Activated CD4-positive, alpha-beta T cell treated with anti-CD3 and anti-CD28 coated beads, Interleukin-2, amount 10 ng/mL, durations not matched to agents 24 days and 14 days (primary cell): ENCODE measurements at regions not wholly inside any gene's neighbourhood (a gene's known extent, or its start where the extent isn't known, plus 50 kb on each side); places are given as distances from the start of the nearest gene placed in this dataset.

ENCODE experiments used
- DNase-seq: peaks from one replicate; pipeline ENCODE4 v3.0.0; 2022
- H3K27ac Mint-ChIP-seq: one replicate; pipeline ENCODE4 v1.8.0; 2022; ENCODE audit warnings: mild to moderate bottlenecking, mixed read lengths
- H3K27me3 Mint-ChIP-seq: one replicate; pipeline ENCODE4 v1.8.0; 2022; ENCODE audit warnings: mixed read lengths
- H3K36me3 Mint-ChIP-seq: one replicate; pipeline ENCODE4 v1.8.0; 2022; ENCODE audit warnings: low read depth, mild to moderate bottlenecking, mixed read lengths
- H3K4me1 Mint-ChIP-seq: one replicate; pipeline ENCODE4 v1.8.0; 2021; ENCODE audit warnings: mixed read lengths
- H3K4me3 Mint-ChIP-seq: one replicate; pipeline ENCODE4 v1.8.0; 2022; ENCODE audit warnings: mild to moderate bottlenecking, moderate library complexity, mixed read lengths
- H3K9me3 Mint-ChIP-seq: one replicate; pipeline ENCODE4 v1.8.0; 2021; ENCODE audit warnings: mixed read lengths
- intact Hi-C: fragments of 100-400 bp; cut with micrococcal nuclease; formaldehyde crosslinking; loops from one replicate; pipeline ENCODE4 v1.15.1; 2023

DNA sequence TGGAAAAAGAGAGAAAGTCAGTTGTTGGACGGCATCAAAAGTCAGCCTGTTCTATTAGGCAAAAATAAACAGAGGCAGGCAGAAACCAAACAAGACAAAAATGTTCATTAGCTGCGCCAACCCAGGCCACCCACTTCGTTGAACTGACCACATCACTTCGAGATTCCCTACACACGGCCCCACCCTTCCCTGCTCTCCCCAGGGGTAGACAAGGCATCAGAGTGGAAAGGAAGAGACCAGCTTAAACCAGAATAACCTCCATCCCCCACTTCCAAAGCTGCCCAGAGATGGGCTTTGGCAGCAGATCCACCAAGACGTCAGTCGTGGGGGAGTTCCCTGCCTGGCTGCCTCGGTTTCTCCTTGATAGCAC lies 204.6 kb upstream of the TSHZ3 start:
- Mint-ChIP-seq H3K4me1 (no peaks in the 10 kb centered on the region), H3K9me3 (peaks cover 4% of the 10 kb centered on the region), H3K27me3 (no peaks in the 10 kb centered on the region), H3K36me3 (no peaks in the 10 kb centered on the region), H3K4me3 (no peak overlapping the region), H3K27ac (no peak overlapping the region)
- DNase-seq: no peak
- intact Hi-C loops: no loop called here

DNA sequence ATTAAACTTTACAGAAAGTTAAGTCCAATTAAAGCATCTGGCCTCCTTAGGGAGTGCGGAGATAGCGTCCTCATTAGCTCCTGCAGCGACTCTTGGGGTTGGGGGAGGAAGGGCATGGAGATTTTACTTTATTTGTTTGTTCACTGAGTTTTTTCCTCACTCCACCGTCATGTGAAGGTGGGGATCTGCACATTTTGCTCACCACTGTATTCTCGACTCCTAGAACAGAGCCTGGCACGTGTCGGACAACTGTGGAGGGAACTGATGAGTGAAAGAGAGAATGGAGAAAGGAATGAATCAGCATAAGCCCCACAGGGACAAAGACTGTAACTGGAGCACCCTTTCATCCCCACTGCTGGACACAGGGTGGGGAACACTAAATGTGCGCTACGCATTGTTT lies 205.1 kb upstream of the TSHZ3 start:
- Mint-ChIP-seq H3K4me1 (no peaks in the 10 kb centered on the region), H3K36me3 (no peaks in the 10 kb centered on the region)

DNA sequence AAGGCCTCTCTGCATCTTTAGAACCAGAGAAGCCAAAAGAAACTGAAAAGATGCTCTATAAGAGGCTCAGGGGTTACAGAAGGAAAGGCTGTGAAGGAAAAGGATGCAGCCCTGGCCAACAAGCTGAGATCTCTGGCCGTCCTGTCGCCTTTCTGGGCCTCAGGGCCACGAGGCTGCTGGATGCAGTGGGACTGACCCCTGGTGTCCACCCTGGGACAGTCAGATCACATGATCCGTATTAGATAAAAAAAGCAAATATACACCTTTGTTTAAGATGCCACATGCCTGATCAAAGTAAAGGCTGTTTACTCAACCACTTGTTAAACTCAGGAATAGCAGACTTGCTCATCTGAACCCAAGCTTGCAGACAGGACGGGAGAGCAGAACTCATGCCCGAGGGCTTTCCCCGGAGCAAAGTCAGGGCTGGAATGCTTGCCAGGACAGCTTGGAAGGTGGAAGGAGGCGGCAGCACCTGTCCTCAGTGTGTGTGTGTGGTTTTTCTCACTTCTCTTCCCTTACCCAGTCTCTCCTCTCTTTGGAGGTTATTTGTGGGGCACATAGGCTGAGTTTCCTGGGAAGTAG lies 206.5 kb upstream of the TSHZ3 start:
- no peaks in the 10 kb centered on the region for H3K36me3 Mint-ChIP-seq
- H3K4me3 Mint-ChIP-seq: no peak overlapping the region
- no peaks in the 10 kb centered on the region for H3K4me1 Mint-ChIP-seq
- no peak overlapping the region for H3K27ac Mint-ChIP-seq
- intact Hi-C loops: no loop called here
- no peak for DNase-seq
- peaks cover 10% of the 10 kb centered on the region for H3K9me3 Mint-ChIP-seq
- H3K27me3 Mint-ChIP-seq: no peaks in the 10 kb centered on the region

More for the DNA sequence above, 205.1 kb upstream of the TSHZ3 start:
- no peak for DNase-seq
- no peaks in the 10 kb centered on the region for H3K27me3 Mint-ChIP-seq
- H3K27ac Mint-ChIP-seq: no peak overlapping the region
- no peak overlapping the region for H3K4me3 Mint-ChIP-seq
- H3K9me3 Mint-ChIP-seq: peaks cover 4% of the 10 kb centered on the region
- intact Hi-C loops: no loop called here

DNA sequence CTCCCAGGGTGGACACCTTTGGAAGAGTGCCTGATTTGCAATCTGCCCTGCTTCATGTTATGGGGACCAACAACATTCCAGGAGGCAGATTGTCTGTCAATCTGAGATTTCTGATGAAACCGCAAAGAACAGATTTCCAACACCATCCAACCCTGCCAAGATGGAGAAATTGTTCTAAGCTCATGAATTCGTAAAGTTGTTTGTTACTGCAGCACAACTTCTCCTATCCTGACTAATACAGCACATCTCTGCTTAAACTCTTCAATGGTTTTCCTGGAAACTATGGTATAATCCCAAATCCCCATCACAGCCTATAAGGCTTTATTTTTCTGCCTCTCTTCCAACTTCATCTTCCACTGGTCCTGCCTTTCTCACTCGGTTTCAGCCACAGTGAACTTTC lies 210.3 kb upstream of the TSHZ3 start:
- Mint-ChIP-seq H3K36me3 (no peaks in the 10 kb centered on the region), H3K9me3 (peaks cover 23% of the 10 kb centered on the region), H3K27me3 (no peaks in the 10 kb centered on the region), H3K27ac (no peak overlapping the region), H3K4me3 (no peak overlapping the region), H3K4me1 (no peaks in the 10 kb centered on the region)
- no peak for DNase-seq
- intact Hi-C loops: no loop called here

DNA sequence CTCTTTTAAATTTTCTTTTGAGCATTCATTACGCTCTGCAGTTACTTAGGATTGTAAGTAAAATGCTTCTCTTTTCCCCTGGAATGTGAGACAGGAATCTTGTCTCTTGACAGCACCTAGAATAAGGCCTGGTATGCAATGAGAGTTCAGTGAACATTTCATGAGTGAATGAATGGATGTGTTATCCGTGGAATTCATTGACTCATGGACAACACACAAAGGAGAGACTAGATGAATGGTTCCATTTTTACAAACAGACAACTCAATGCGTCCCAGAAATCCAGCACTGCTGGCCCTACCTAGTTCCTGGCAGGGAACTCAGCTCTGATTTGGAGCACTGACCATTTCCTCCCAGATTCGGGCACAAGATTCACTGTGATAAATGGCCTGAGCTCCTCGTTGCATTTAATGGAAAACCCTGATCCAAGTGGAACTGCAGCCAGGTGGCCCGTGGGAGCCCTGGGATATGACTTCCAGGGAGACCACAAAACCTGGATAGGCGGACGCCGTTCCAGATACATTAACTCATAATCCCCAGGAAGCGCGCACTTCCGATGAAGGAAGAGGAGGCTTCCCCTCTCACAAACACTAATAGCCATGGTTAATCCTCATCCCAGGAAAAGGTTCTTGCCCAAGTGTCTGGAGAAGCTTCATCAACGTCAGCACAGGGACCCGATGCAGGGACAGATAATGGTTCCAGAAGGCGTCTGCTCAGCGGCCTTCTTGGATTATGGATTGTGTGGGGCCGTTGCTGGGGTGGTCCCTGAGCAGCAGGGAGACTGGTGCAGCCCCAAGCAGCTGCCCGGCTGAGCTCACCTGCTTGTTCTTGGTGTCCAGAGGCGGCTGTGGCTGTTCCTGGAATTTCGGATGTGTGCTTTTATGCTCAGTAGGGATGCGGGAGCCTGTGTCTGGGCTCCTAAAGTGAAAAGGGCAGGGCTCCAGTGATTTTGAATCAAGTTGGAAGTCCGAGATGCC lies 211.1 kb upstream of the TSHZ3 start:
- no peaks in the 10 kb centered on the region for H3K36me3 Mint-ChIP-seq
- no peak for DNase-seq
- intact Hi-C loops: no loop called here

DNA sequence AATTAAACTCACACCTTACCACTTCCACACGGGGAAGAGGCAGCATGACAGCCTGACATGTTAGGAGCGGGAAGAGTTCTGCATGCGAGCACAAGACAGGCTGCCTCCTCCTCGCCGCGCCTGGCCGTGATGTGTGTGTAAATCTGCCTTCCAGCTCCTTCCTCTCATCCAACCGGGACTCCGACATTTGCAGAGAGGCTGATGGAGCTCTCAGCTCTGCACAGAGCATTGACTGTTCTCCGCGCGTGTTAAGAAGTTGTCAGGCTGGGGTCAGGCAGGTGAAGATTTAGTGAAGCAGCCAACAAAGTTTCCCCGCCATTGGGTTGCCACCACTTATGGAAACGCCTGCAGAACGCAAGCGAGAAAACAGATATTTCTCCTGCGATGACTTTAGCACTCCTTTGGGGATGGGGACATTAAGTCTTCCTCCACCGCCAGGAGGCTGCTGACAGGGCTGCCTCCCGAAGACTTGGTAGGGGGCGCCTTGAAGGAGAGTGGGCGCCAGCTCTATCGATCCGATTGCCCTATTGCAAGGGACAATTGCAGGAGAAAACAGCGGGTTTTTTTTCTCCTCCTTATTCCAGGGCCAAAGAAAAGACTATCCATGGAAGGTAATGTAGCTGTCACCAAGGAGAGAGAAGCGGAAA lies 213.9 kb upstream of the TSHZ3 start:
- Mint-ChIP-seq H3K4me3 (no peak overlapping the region), H3K9me3 (peaks cover 21% of the 10 kb centered on the region), H3K27ac (no peak overlapping the region), H3K36me3 (no peaks in the 10 kb centered on the region), H3K4me1 (no peaks in the 10 kb centered on the region), H3K27me3 (no peaks in the 10 kb centered on the region)
- DNase-seq: no peak
- intact Hi-C loops: no loop called here

More for the DNA sequence above, 211.1 kb upstream of the TSHZ3 start:
- Mint-ChIP-seq H3K9me3 (peaks cover 23% of the 10 kb centered on the region), H3K27ac (no peak overlapping the region), H3K4me1 (no peaks in the 10 kb centered on the region), H3K4me3 (no peak overlapping the region), H3K27me3 (no peaks in the 10 kb centered on the region)

DNA sequence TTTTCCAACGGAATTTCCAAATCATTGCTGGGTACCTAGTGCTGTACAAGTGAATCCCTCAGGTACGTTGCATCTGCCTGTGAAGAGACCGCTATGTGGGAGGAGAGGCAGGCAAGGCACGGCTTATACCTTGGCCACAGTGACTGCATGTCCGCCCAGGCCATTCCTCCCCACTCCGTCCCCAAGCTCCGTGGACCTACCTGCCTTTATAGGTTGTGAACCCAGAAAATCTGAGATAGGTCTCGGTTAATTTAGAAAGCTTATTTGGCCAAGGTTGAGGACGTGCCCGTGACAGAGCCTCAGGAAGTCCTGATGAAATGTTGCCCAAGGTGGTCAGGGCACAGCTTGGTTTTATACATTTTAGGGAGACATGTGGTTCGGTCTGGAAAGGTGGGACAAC lies 218.5 kb upstream of the TSHZ3 start:
- Mint-ChIP-seq H3K4me1 (no peaks in the 10 kb centered on the region), H3K27ac (no peak overlapping the region), H3K36me3 (no peaks in the 10 kb centered on the region), H3K4me3 (no peak overlapping the region), H3K9me3 (peaks cover 3% of the 10 kb centered on the region), H3K27me3 (no peaks in the 10 kb centered on the region)
- intact Hi-C loops: no loop called here
- DNase-seq: no peak

DNA sequence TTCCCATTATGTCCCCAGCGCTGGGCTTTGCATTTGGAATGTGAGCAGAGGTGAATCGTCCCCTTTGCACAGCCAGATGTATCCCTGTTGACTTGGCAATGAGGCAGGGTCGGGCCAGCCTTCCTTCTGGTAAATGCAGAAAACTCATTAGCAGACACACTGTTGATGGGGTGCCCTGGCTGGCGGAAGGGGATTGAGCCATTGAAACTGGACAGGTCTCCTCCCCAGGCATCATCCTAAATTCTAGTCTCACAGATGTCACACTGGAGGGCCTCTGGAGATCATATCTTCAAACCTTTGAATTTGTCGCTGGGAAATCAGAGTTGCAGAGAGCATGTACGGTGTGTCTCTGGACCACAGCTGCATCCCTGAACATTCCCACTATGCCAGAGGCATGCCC lies 219.5 kb upstream of the TSHZ3 start:
- DNase-seq: no peak
- Mint-ChIP-seq H3K36me3 (no peaks in the 10 kb centered on the region), H3K27ac (no peak overlapping the region), H3K9me3 (peaks cover 2% of the 10 kb centered on the region), H3K4me1 (no peaks in the 10 kb centered on the region), H3K27me3 (no peaks in the 10 kb centered on the region), H3K4me3 (no peak overlapping the region)
- intact Hi-C loops: no loop called here

DNA sequence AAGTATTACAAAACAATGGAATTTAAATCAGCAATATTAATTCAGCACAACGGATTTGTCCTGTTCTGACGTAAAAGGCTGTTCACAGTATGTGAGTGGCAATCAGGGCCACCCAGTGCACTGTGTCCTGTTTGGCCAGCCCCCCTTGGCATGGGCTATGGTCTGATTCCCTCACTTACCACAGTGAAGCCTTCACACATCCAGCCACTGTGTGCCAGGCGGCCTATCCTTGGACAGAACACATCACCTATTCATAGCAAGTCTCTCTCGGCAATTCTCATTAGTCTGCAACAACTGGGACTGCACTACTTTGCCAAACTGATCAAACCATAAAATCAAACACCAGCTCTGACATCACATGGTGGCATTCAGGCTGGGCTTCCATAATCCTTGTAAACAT lies 221.5 kb upstream of the TSHZ3 start:
- Mint-ChIP-seq H3K9me3 (no peaks in the 10 kb centered on the region), H3K4me3 (no peak overlapping the region), H3K27me3 (no peaks in the 10 kb centered on the region), H3K36me3 (no peaks in the 10 kb centered on the region), H3K27ac (no peak overlapping the region), H3K4me1 (no peaks in the 10 kb centered on the region)
- no peak for DNase-seq
- intact Hi-C loops: no loop called here

DNA sequence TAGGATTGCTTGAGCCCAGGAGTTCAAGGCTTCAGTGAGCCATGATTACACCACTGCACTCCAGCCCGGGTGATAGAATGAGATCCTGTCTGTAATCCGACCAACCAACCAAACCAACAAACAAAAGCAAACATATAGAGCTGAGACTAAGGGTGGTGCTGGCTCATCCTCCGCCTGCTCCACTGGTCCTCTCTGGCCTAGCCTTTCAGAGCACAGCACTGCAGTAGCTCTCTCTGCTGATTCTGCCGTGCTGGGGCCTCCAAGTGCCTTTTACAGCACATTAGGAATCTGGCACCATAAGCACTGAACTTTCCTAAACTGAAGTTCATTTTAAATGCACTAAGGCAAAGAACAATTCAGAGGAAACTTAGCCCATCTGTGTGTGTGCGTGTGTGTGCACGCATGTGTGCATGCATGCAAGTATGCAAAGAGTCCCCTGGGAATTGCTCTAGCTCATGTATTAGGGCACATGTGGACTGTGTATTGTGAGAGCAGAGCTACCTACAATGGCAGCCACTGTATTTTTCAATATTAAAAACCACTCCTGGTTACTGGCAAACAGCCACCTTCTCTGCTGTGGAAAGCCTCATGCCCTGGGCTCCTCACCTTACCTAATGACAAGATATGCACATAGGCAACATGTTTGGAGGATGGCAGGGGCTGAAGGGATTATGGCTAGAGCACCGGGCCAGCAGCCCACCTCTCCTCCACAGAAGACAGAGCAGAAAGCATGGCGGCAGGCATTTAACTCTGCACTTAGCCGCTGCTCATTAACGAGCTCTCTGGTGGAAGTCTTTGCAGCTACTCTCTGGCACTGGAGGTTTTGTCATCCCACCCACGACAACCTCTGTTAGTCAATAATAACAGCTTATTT lies 223.1 kb upstream of the TSHZ3 start:
- Mint-ChIP-seq H3K36me3 (no peaks in the 10 kb centered on the region), H3K4me3 (no peak overlapping the region), H3K9me3 (no peaks in the 10 kb centered on the region), H3K27me3 (no peaks in the 10 kb centered on the region), H3K4me1 (no peaks in the 10 kb centered on the region), H3K27ac (no peak overlapping the region)
- no peak for DNase-seq
- intact Hi-C loops: no loop called here

DNA sequence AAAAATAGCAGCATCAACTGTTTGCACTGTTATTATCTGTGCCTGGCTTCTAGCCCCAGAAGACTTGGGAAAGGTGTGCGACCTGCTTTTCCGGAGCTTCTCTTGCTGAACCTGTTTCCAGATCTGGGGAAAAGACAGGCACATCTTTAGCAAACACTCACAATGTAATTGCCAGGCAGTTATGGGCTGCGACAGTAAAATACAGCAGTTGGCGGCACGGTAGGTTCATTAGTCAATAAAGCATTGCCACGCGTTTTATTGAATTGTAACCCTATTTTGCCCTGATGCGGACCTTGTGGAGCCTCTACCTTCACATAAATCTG lies 223.7 kb upstream of the TSHZ3 start:
- H3K9me3 Mint-ChIP-seq: no peaks in the 10 kb centered on the region
- H3K4me1 Mint-ChIP-seq: no peaks in the 10 kb centered on the region
- H3K27me3 Mint-ChIP-seq: no peaks in the 10 kb centered on the region
- no peak for DNase-seq
- H3K36me3 Mint-ChIP-seq: no peaks in the 10 kb centered on the region
- intact Hi-C loops: no loop called here
- no peak overlapping the region for H3K4me3 Mint-ChIP-seq
- H3K27ac Mint-ChIP-seq: no peak overlapping the region

DNA sequence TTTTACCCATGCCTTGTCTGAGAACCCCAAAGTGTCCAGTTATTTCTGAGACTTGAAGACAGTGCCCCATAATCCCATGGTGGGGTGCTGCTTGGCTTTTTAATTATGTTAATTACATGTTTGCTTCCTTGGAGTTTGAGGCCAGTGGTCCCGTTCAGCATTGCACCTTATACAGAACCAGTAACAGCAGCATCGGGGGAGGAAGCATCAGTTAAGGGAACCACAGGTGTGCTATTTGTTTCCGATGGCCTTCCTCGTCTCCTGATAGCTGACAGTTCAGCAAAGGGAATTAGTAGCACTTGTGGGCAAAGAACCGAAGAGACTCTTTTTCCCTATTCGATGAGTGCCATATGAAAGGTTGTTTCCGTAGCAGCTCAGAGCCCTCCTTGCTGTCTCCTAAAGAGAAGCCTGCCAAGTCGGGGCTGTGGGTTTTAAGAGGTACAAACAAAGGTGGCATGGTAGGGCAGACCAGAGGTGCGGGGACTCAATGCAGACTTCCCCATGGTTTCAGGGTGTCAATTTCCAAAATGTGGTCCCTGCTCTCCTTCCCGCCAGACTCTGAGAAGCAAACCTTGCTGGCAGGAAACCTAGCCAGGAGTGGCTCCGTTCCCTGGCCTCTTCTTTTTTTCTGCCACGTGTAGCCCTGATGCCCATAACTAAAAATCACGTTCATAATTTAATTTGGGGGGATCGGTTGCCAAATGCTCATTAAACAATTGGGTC lies 225.2 kb upstream of the TSHZ3 start:
- Mint-ChIP-seq H3K27ac (no peak overlapping the region), H3K4me3 (no peak overlapping the region), H3K4me1 (no peaks in the 10 kb centered on the region), H3K9me3 (no peaks in the 10 kb centered on the region), H3K27me3 (no peaks in the 10 kb centered on the region), H3K36me3 (no peaks in the 10 kb centered on the region)
- no peak for DNase-seq
- intact Hi-C loops: no loop called here

DNA sequence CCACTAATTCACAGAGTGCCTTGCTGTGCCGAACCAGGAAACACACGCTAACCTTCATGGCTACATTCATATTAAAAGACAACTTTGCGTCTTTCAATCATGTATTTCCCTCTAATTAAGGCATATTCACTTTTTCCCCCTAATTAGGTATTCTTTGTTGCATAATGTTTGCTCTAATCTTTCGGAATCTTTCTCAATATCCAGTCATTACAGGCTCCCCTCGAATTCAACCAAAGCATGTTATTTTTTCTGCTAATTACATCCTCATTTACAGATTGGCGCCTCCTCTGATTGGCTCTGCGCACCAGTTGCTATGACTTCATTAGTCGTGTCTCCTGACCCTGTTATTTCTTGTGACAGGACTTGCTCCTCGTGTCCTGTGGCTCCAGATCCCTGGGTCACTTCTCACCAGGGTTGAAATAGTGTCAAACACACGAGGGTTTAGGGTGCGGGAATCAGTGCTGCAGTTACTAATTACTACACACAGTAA lies 226.7 kb upstream of the TSHZ3 start:
- Mint-ChIP-seq H3K4me1 (no peaks in the 10 kb centered on the region), H3K27me3 (no peaks in the 10 kb centered on the region), H3K9me3 (no peaks in the 10 kb centered on the region), H3K36me3 (no peaks in the 10 kb centered on the region), H3K27ac (no peak overlapping the region), H3K4me3 (no peak overlapping the region)
- intact Hi-C loops: no loop called here
- no peak for DNase-seq
